ENCODE measurements at regions not wholly inside any gene's neighbourhood (a gene's known extent, or its start where the extent isn't known, plus 50 kb on each side); places are given as distances from the start of the nearest gene placed in this dataset.
"Not testable (repeated sequence)": the region's sequence is repeated elsewhere in the genome, so short reads cannot be mapped to it uniquely, and the experiment has no call there.

GRCh38 chr9:104991144-104991953, 63.4 kb upstream of the ABCA1 start:
- Histone ChIP-seq H3K9me3 (no peaks in the 10 kb centered on the region), H3K4me1 (peaks cover 43% of the 10 kb centered on the region), H3K27ac (peak overlapping the region; percentile 97), H3K27me3 (no peaks in the 10 kb centered on the region), H3K36me3 (no peaks in the 10 kb centered on the region), H3K4me3 (peak overlapping the region; percentile 72)
- WGBS: under 1% methylated on average over 31 of the region's 63 CpGs
- TF ChIP-seq POLR2AphosphoS5 (IDR thresholded peaks at IDR 0.05) (peak in 2 of 3 donors; percentile 40 to 70), POLR2A (IDR thresholded peaks at IDR 0.05) (peak in 1 of 2 donors; percentile 54), EP300 (IDR thresholded peaks at IDR 0.05) (no peak)
- DNase-seq (ENCODE audit: low spot score in 2 of 2): peak; percentile 95

DNA sequence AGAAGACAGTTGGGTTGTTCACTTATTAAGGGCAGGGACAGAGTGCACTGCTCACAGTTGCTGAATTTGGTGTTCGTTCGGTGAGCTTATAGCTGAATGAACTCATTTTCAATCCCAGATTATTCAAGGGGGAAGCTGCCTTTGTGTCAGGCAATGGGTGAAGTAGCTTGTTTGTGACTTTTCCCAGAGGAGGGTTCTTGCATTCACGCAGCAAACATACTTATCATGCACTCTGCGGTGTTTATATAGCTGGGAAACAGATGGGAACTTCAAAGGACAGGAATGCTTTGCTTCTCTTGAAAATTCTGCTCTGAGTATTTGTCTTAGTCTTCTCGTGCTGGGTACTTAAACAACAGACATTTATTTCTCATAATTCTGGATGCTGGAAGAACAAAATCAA, 64.7 kb upstream of the ABCA1 start:
- H3K27ac ChIP-seq: peak overlapping the region; percentile 97
- no peaks in the 10 kb centered on the region for H3K9me3 ChIP-seq
- peaks cover 43% of the 10 kb centered on the region for H3K4me1 ChIP-seq
- no peak overlapping the region for H3K4me3 ChIP-seq
- no peaks in the 10 kb centered on the region for H3K27me3 ChIP-seq
- no peak for TF ChIP-seq EP300 (IDR thresholded peaks at IDR 0.05)
- no peak for TF ChIP-seq POLR2A (IDR thresholded peaks at IDR 0.05)
- no peak for TF ChIP-seq CTCF (IDR thresholded peaks at IDR 0.05)
- no peak for TF ChIP-seq POLR2AphosphoS5 (IDR thresholded peaks at IDR 0.05)
- WGBS: 68% methylated on average over 5 of the region's 5 CpGs
- DNase-seq (ENCODE audit: low spot score in 2 of 2): no peak
- H3K36me3 ChIP-seq: no peaks in the 10 kb centered on the region

DNA sequence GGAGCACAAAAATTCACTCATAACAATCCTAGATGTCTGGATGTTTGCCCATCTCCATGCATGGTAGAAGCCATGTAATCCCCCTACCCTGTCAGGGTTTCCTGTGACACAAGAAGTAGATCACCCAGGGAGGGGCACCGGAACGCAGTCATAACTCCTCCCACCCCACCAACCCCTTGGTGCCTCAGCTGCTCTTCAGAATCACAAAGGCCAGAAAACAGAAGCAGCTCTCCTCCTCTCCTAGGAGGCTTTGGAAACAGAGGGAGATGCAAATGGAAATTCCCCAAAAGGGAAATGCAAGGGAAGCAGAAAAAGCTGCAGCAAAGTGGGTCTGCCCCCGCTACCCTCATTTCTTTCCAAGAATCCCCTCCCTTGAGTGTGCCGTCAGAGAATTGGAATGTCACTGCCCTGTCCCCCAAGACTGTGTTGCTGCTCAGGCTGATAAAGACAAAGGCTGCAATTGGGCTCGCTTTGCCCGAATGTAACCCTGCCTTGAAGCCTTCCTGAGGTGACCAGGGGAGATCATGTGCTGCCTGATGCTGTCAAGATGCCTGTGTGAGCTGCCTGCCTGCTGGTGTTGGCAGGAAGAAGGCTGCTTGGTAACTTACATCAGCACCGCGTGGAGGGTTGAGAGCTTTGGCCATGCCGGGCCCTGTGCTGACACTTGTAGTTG, 65.5 kb upstream of the ABCA1 start:
- WGBS: 35% methylated on average over 8 of the region's 9 CpGs
- no peak for TF ChIP-seq EP300 (IDR thresholded peaks at IDR 0.05)
- no peak for TF ChIP-seq CTCF (IDR thresholded peaks at IDR 0.05)
- peak in 1 of 2 donors; percentile 38 for TF ChIP-seq POLR2A (IDR thresholded peaks at IDR 0.05)
- TF ChIP-seq POLR2AphosphoS5 (IDR thresholded peaks at IDR 0.05): peak in 1 of 3 donors; percentile 70
- no peak overlapping the region for H3K4me3 ChIP-seq
- no peaks in the 10 kb centered on the region for H3K9me3 ChIP-seq
- H3K4me1 ChIP-seq: peaks cover 43% of the 10 kb centered on the region
- no peaks in the 10 kb centered on the region for H3K27me3 ChIP-seq
- no peaks in the 10 kb centered on the region for H3K36me3 ChIP-seq
- peak; percentile 92 for DNase-seq (ENCODE audit: low spot score in 2 of 2)
- peak overlapping the region; percentile 97 for H3K27ac ChIP-seq

- WGBS: 64% methylated on average over 2 of the region's 2 CpGs
- no peaks in the 10 kb centered on the region for H3K9me3 ChIP-seq
Measured at GRCh38 chr9:104997536-104997935, 69.6 kb upstream of the ABCA1 start.

DNA sequence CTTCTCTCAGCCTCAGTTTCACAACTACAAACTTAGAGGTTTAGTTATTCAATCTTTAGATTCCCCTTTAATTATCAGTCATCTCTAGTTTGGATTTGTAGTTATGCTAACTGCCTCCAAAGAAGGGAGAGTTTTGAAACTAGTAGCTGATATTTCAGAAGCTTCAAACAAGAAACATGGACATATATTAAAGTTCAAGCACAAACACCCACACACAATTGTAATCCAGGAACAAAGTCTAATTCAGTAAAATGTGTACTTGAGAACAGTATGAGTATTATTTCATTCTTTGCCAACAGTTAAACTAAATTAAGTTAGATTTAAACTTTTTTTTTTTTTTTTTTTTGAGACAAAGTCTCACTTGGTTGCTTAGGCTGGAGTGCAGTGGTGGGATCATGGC, 71.2 kb upstream of the ABCA1 start:
- Histone ChIP-seq H3K4me1 (peaks cover under 1% of the 10 kb centered on the region), H3K27ac (no peak overlapping the region), H3K36me3 (no peaks in the 10 kb centered on the region), H3K9me3 (no peaks in the 10 kb centered on the region), H3K27me3 (no peaks in the 10 kb centered on the region), H3K4me3 (no peak overlapping the region)
- no peak for TF ChIP-seq POLR2A (IDR thresholded peaks at IDR 0.05)
- TF ChIP-seq CTCF (IDR thresholded peaks at IDR 0.05): no peak
- DNase-seq (ENCODE audit: low spot score in 2 of 2): no peak

More at GRCh38 chr9:104997536-104997935, 69.6 kb upstream of the ABCA1 start:
- Histone ChIP-seq H3K27ac (no peak overlapping the region), H3K4me3 (no peak overlapping the region), H3K4me1 (peaks cover 17% of the 10 kb centered on the region), H3K27me3 (no peaks in the 10 kb centered on the region), H3K36me3 (no peaks in the 10 kb centered on the region)
- no peak for DNase-seq (ENCODE audit: low spot score in 2 of 2)
- no peak for TF ChIP-seq EP300 (IDR thresholded peaks at IDR 0.05)
- TF ChIP-seq POLR2AphosphoS5 (IDR thresholded peaks at IDR 0.05): no peak
- no peak for TF ChIP-seq POLR2A (IDR thresholded peaks at IDR 0.05)
- no peak for TF ChIP-seq CTCF (IDR thresholded peaks at IDR 0.05)

DNA sequence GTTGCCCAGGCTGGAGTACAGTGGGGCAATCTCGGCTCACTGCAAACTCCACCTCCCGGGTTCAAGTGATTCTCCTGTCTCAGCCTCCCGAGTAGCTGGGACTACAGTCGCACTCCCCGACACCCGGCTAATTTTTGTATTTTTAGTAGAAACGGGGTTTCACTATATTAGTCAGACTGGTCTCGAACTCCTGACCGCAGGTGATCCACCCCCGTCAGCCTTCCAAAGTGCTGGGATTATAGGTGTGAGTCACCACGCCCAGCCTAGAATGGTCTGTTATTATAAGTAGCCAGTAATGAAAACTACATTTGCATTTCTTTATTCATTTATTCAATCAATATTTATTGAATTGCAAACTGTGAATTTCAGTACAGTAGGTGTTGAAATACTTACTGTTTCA, 72.6 kb upstream of the ABCA1 start:
- not testable (repeated sequence) for H3K27ac ChIP-seq; H3K27me3 ChIP-seq; H3K9me3 ChIP-seq; H3K36me3 ChIP-seq; DNase-seq (ENCODE audit: low spot score in 2 of 2); H3K4me3 ChIP-seq; H3K4me1 ChIP-seq
- WGBS: 94% methylated on average over 11 of the region's 11 CpGs

Measured in suprapubic skin (tissue), 4 donors.